ENCODE measurements at regions not wholly inside any gene's neighbourhood (a gene's known extent, or its start where the extent isn't known, plus 50 kb on each side); places are given as distances from the start of the nearest gene placed in this dataset.

DNA sequence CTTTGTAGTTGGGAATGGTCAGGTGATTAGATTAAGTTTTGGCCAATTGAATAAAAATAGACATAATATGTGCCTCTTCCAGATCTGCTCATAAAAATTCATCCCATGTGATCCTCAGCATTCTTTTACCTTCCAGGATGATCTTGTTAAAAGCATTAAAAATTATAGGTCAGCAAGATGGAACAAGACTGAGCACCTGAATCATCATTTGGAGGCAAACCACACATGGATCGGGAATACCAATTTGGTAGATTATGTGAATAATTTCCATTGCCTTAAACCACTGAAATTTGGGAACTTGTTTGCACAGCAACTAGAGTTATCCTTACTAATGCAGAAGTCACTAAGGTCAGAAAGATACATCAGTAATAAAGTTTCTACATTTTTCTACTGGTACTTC, 681.4 kb upstream of the ADGRL2 start:
- H3K27me3 ChIP-seq (ENCODE audit: control insufficient read depth in 3 of 3, insufficient read depth in 3 of 3, low read length in 2 of 3) = no peaks in the 10 kb centered on the region
- no peaks in the 10 kb centered on the region for H3K4me1 ChIP-seq (ENCODE audit: control insufficient read depth in 5 of 5, insufficient read depth in 5 of 5, low read length in 5 of 5)
- no peak for DNase-seq
- no peak for ATAC-seq (ENCODE audit: insufficient read depth, low FRiP score)
- H3K9me3 ChIP-seq (ENCODE audit: control insufficient read depth in 4 of 4, insufficient read depth in 3 of 4, low read length in 3 of 4) = no peaks in the 10 kb centered on the region
- WGBS, 2 donors = 91 to 93% methylated on average over 1 of the region's 1 CpG
- H3K27ac ChIP-seq (ENCODE audit: low read depth in 1 of 2, low read length in 1 of 2) = no peak overlapping the region
- no peak overlapping the region for H3K9ac ChIP-seq (ENCODE audit: insufficient read depth in 1 of 2, low read length in 2 of 2)
- H3K4me3 ChIP-seq = no peak overlapping the region
- H3K36me3 ChIP-seq (ENCODE audit: control insufficient read depth in 4 of 4, insufficient read depth in 4 of 4, low read length in 4 of 4) = no peaks in the 10 kb centered on the region
- TF ChIP-seq, protein P1, sequence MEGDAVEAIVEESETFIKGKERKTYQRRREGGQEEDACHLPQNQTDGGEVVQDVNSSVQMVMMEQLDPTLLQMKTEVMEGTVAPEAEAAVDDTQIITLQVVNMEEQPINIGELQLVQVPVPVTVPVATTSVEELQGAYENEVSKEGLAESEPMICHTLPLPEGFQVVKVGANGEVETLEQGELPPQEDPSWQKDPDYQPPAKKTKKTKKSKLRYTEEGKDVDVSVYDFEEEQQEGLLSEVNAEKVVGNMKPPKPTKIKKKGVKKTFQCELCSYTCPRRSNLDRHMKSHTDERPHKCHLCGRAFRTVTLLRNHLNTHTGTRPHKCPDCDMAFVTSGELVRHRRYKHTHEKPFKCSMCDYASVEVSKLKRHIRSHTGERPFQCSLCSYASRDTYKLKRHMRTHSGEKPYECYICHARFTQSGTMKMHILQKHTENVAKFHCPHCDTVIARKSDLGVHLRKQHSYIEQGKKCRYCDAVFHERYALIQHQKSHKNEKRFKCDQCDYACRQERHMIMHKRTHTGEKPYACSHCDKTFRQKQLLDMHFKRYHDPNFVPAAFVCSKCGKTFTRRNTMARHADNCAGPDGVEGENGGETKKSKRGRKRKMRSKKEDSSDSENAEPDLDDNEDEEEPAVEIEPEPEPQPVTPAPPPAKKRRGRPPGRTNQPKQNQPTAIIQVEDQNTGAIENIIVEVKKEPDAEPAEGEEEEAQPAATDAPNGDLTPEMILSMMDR (IDR thresholded peaks at IDR 0.05; ENCODE audit: control extremely low read depth, extremely low read depth) = no peak

DNA sequence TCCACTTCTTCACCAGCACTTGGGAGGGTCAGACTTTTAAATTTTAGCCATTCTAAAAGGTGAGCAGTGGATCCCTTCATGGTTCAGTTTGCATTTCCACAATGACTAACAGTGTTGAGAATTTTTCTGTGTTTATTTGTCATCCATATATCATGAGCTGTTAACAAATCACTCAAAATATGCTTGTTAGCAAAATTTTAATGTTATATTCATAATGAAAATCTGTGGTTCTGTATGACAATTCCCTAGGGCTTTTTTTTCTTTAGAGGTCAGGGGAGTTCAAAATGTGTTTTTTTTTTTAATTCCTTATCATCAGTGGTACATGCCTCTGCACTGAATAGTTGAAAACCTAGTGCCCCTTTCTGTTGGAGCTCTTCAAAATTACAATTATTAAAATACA, 682.2 kb upstream of the ADGRL2 start:
- no peaks in the 10 kb centered on the region for H3K9me3 ChIP-seq (ENCODE audit: control insufficient read depth in 4 of 4, insufficient read depth in 3 of 4, low read length in 3 of 4)
- H3K9ac ChIP-seq (ENCODE audit: insufficient read depth in 1 of 2, low read length in 2 of 2) = no peak overlapping the region
- ATAC-seq (ENCODE audit: insufficient read depth, low FRiP score) = no peak

DNA sequence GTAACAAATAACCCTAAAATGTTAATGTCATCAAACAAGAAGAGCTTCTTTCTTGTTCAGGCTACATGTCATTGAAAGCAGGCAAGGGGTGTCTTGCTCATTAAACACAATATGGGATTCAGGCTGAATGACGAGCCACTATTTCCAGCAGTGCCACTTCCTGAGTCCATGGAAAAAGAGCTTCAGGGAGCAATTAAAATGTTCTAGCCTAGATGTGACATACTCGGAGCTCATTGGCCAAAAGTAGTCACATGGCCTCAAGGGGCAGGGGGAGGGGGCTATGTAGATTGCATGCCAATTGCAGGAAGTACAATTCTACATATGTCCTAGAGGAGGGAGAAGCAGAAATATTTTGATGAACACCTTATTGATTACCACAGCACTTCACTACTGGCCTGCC, 685.3 kb upstream of the ADGRL2 start:
- H3K27ac ChIP-seq (ENCODE audit: low read depth in 1 of 2, low read length in 1 of 2) = no peak overlapping the region
- H3K36me3 ChIP-seq (ENCODE audit: control insufficient read depth in 4 of 4, insufficient read depth in 4 of 4, low read length in 4 of 4) = no peaks in the 10 kb centered on the region
- ATAC-seq (ENCODE audit: insufficient read depth, low FRiP score) = no peak
- H3K9me3 ChIP-seq (ENCODE audit: control insufficient read depth in 4 of 4, insufficient read depth in 3 of 4, low read length in 3 of 4) = peaks cover 0 to 2% (median 0%) of the 10 kb centered on the region in 4 donors
- no peak overlapping the region for H3K4me3 ChIP-seq
- 82 to 86% methylated on average over 2 of the region's 2 CpGs for WGBS, 2 donors
- no peaks in the 10 kb centered on the region for H3K27me3 ChIP-seq (ENCODE audit: control insufficient read depth in 3 of 3, insufficient read depth in 3 of 3, low read length in 2 of 3)
- no peak for DNase-seq
- no peak overlapping the region for H3K9ac ChIP-seq (ENCODE audit: insufficient read depth in 1 of 2, low read length in 2 of 2)
- TF ChIP-seq, protein P1 (IDR thresholded peaks at IDR 0.05; ENCODE audit: control extremely low read depth, extremely low read depth) = no peak
- no peaks in the 10 kb centered on the region for H3K4me1 ChIP-seq (ENCODE audit: control insufficient read depth in 5 of 5, insufficient read depth in 5 of 5, low read length in 5 of 5)

More for the DNA sequence above, 682.2 kb upstream of the ADGRL2 start:
- H3K4me1 ChIP-seq (ENCODE audit: control insufficient read depth in 5 of 5, insufficient read depth in 5 of 5, low read length in 5 of 5) = no peaks in the 10 kb centered on the region
- no peaks in the 10 kb centered on the region for H3K27me3 ChIP-seq (ENCODE audit: control insufficient read depth in 3 of 3, insufficient read depth in 3 of 3, low read length in 2 of 3)
- no peak overlapping the region for H3K4me3 ChIP-seq
- TF ChIP-seq, protein P1 (IDR thresholded peaks at IDR 0.05; ENCODE audit: control extremely low read depth, extremely low read depth) = no peak
- H3K27ac ChIP-seq (ENCODE audit: low read depth in 1 of 2, low read length in 1 of 2) = no peak overlapping the region
- no peak for DNase-seq
- no peaks in the 10 kb centered on the region for H3K36me3 ChIP-seq (ENCODE audit: control insufficient read depth in 4 of 4, insufficient read depth in 4 of 4, low read length in 4 of 4)

DNA sequence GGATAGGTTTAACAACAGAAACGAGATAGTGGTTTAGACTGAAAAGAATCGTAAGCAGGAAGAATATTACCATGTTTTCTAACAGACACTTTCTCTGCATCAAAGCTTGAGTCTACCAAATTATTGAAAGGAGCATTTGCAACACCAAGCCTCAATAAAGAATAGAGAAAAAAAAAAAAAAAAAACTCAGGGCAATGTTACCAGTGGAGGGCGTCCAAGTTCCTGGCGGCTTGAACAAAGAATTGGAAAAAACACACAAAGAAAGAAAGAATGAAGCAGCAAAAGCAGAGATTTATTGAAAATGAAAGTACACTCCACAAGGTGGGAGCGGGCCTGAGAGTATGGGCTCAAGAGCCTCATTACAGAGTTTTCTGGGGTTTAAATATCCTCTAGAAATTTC, 686.5 kb upstream of the ADGRL2 start:
- TF ChIP-seq, protein P1 (IDR thresholded peaks at IDR 0.05; ENCODE audit: control extremely low read depth, extremely low read depth) = no peak
- ATAC-seq (ENCODE audit: insufficient read depth, low FRiP score) = no peak
- WGBS, 2 donors = 89 to 91% methylated on average over 5 of the region's 5 CpGs
- Histone ChIP-seq H3K4me3 (no peak overlapping the region), H3K9me3 (ENCODE audit: control insufficient read depth in 4 of 4, insufficient read depth in 3 of 4, low read length in 3 of 4) (peaks cover 0 to 2% (median 0%) of the 10 kb centered on the region in 4 donors), H3K27me3 (ENCODE audit: control insufficient read depth in 3 of 3, insufficient read depth in 3 of 3, low read length in 2 of 3) (no peaks in the 10 kb centered on the region), H3K27ac (ENCODE audit: low read depth in 1 of 2, low read length in 1 of 2) (no peak overlapping the region), H3K9ac (ENCODE audit: insufficient read depth in 1 of 2, low read length in 2 of 2) (no peak overlapping the region), H3K36me3 (ENCODE audit: control insufficient read depth in 4 of 4, insufficient read depth in 4 of 4, low read length in 4 of 4) (no peaks in the 10 kb centered on the region), H3K4me1 (ENCODE audit: control insufficient read depth in 5 of 5, insufficient read depth in 5 of 5, low read length in 5 of 5) (no peaks in the 10 kb centered on the region)
- DNase-seq = no peak

Measured in lung (tissue), 11 donors.